Neural cell (in vitro differentiated cells): ENCODE measurements at regions not wholly inside any gene's neighbourhood (a gene's known extent, or its start where the extent isn't known, plus 50 kb on each side); places are given as distances from the start of the nearest gene placed in this dataset.

Experiments used
- EZH2 ChIP-seq: fragments of 200-600, 300-800 bp; shearing (Covaris generic), sonication (generic); IDR thresholded peaks from 2 replicates; pipeline ENCODE4 v1.6.1; 2014; ENCODE audit warnings: antibody characterized with exemption, low read length, borderline replicate concordance, mild to moderate bottlenecking; ENCODE audit not compliant: insufficient read depth, poor library complexity, severe bottlenecking
- MXI1 ChIP-seq: fragments of 450-650 bp; conservative IDR thresholded peaks from 2 replicates; pipeline ENCODE4 v1.6.1; 2014; ENCODE audit warnings: antibody characterized with exemption, mild to moderate bottlenecking; ENCODE audit not compliant: poor library complexity, severe bottlenecking
- POLR2AphosphoS5 ChIP-seq: IDR thresholded peaks from 2 replicates; pipeline ENCODE4 v1.6.1; 2012
- RAD21 ChIP-seq: fragments of 450-650 bp; conservative IDR thresholded peaks from 2 replicates; pipeline ENCODE4 v1.6.1; 2014; ENCODE audit warnings: antibody characterized with exemption, mild to moderate bottlenecking, moderate library complexity
- REST ChIP-seq: IDR thresholded peaks from 2 replicates; pipeline ENCODE4 v1.6.1; 2012; ENCODE audit warnings: borderline replicate concordance
- TF ChIP-seq, protein P1 (sequence below): fragments of 450-650 bp; IDR thresholded peaks from 2 replicates; pipeline ENCODE4 v1.5.1; 2014; ENCODE audit warnings: antibody characterized with exemption, mild to moderate bottlenecking, moderate library complexity; ENCODE audit not compliant: poor library complexity, severe bottlenecking

DNA sequence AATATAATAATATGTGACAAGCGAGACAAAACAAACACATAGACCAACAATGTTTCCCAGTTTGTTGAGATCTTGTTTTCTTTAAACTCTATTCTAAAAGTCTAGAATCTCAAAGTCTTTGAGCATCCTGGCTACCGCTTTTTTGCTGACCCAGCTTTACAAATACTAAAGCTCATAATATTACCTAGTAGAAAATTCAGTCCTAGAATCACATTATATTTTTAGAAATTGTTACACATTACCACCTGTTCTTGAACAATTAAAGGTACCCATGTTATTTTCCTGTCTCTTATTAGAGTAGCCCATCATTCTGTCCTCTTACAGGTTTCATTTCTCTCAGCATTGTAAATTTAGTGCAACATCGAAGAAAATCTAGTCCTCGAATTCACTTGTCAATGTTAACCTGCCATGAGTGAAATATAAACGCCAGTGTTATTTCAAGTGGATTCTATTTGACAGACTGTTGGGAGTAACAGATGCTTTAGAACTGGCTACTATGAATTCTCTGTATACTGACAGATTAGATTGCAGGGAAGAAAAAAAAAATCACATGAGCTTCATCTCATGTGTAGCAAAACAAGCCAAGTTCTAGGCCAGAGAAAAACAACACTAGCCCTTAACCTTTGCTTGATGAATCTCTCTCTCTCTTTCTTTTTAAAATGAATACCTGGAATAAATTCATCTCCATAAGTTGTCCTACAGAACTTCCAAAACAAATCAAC is 851.2 kb upstream of the ADAMTS5 start:
- no peak for TF ChIP-seq EZH2
- TF ChIP-seq POLR2AphosphoS5, result peak; percentile 71
- TF ChIP-seq MXI1, result no peak
- TF ChIP-seq, protein P1, sequence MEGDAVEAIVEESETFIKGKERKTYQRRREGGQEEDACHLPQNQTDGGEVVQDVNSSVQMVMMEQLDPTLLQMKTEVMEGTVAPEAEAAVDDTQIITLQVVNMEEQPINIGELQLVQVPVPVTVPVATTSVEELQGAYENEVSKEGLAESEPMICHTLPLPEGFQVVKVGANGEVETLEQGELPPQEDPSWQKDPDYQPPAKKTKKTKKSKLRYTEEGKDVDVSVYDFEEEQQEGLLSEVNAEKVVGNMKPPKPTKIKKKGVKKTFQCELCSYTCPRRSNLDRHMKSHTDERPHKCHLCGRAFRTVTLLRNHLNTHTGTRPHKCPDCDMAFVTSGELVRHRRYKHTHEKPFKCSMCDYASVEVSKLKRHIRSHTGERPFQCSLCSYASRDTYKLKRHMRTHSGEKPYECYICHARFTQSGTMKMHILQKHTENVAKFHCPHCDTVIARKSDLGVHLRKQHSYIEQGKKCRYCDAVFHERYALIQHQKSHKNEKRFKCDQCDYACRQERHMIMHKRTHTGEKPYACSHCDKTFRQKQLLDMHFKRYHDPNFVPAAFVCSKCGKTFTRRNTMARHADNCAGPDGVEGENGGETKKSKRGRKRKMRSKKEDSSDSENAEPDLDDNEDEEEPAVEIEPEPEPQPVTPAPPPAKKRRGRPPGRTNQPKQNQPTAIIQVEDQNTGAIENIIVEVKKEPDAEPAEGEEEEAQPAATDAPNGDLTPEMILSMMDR, result no peak
- no peak for TF ChIP-seq REST
- no peak for TF ChIP-seq RAD21
